HG02870 (cell line): ENCODE measurements at regions not wholly inside any gene's neighbourhood (a gene's known extent, or its start where the extent isn't known, plus 50 kb on each side); places are given as distances from the start of the nearest gene placed in this dataset.

Source experiments
- ATAC-seq: cut with Tn5 transposase; IDR thresholded peaks from one replicate; pipeline ENCODE4 v1.9.1; 2021; ENCODE audit warnings: mild to moderate bottlenecking, moderate library complexity; ENCODE audit not compliant: unreplicated experiment

GRCh38 chr15:77557564-77557963 lies 75.1 kb downstream of the LINGO1 start:
- no peak for ATAC-seq

GRCh38 chr15:77557144-77557543 lies 75.6 kb downstream of the LINGO1 start:
- no peak for ATAC-seq

GRCh38 chr15:77556622-77557021 lies 76.1 kb downstream of the LINGO1 start:
- ATAC-seq = no peak

- no peak for ATAC-seq
These were observed 77.5 kb downstream of the LINGO1 start for GRCh38 chr15:77555232-77555631.

DNA sequence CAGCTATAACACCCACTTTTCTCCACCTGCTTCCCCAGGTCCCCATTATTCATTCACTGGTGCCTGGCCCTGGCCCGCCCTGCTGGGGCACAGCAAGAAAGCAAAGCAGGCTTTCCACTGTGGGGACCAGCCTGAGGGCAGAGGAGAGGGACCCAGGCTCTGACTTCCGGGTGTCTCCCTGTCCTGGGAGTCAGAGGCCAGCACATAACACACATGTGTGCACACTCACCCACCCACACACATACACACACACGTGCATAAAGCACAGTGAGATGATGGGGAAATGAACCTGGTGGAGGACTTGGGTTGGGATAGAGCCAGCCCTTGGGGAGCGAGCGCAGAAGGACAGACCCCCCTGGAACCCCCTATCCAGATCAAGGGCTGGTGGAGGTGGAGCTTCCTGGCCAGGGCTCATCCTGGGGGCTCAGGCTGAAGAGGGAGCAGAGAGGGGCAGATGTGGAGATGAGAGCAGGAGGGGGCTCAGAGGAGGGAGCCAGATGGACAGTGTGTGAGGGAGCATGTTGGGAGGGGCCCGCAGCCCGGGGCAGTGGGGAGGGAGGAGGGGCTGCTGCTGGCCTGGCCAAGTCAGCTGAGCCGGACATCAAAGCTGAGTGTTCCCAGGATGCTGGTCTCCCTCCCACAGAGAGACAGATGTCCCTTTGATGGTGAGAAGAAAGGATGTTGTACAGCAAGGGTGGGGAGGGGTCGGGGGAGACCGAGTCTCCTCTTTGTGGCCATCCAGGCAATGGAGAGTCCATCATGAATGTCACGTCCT lies 78.2 kb downstream of the LINGO1 start:
- no peak for ATAC-seq

- ATAC-seq = no peak
These were observed 79.0 kb downstream of the LINGO1 start for GRCh38 chr15:77553695-77554094.

DNA sequence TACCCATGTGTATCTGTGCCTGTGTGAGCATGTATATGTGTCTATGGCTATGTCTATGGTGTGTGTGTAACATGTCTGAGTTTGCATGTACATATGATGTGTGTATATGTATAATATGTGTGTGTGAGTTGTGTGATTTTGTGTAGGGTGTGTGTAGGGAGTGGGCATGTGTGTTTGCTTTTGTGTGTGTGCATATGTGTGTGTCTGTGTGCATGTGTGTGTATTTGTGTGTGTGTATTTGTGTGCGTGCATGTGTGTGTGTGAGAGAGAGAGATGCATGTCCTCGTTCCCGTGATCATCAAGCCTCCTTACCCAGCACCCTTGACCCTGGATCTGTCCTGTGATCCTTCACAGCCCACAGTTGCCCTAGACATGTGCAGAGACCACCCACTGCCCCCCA lies 79.5 kb downstream of the LINGO1 start:
- ATAC-seq = no peak

DNA sequence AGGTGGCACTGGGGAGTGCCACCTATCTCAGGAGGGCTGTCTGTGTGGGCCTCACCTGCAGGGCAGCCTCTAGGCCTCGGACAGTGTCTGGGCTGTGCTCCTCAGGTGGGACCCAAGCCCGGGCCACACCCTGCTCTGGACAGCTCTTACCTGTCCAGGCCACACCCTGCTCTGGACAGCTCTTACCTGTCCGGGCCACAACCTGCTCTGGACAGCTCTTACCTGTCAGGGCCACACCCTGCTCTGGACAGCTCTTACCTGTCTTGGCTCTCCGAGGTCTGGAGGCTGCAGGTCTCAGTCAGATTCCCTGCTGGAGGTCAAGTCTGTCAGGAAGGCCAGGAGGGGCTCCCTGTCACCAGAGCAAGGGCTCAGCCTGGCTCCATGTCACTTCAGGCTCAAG lies 80.6 kb downstream of the LINGO1 start:
- no peak for ATAC-seq

DNA sequence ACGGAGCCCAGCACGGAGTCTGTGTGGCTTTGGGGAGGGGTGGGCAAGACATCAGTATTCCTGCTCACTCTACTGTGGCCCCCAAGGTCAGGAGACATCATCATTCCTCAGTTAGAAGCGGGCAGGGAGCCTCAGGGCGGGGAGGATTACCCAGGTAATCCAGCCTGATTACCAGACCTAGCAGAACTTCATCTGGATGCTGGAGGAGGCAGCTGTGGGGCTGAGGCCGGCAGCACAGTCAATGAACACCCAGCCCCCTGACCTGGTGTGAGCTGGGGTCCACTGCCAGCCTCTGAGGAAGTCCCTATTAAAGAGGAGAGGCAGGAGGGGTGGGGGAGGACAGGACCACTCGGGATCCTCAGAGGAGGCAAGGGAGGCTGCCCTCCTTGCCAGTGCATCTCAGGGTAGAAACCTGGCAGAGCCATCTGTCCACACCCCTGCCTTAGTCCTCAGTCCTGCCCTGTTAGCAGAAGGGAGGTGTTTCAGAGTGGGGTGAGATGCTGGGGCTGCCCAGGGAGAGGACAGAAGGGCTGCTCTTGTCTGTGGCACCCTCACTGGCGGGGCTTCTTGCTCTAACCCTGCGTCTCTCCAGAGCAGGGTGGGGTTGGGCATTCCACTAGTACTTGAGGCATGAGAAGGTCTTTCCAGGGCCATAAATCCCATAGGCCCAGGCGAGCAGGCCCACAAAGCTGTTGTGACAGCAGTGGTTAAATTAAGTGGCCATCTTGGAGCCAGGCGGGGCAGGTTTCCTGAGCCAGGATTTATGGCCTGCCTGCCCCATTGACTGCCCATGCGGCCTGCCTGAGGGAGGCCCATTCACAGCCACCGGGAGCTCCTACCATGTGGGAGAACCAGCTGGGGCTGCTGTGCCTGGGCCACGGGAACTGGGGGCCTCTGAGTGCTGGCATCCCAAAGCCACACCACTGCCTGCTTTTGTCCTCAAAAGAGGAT lies 82.1 kb downstream of the LINGO1 start:
- no peak for ATAC-seq

GRCh38 chr15:77549576-77550288 lies 83.0 kb downstream of the LINGO1 start:
- no peak for ATAC-seq

GRCh38 chr15:77548589-77549557 lies 83.8 kb downstream of the LINGO1 start:
- no peak for ATAC-seq

- no peak for ATAC-seq
These were observed 84.7 kb downstream of the LINGO1 start for GRCh38 chr15:77547801-77548588.

GRCh38 chr15:77546870-77547269 lies 85.8 kb downstream of the LINGO1 start:
- no peak for ATAC-seq

GRCh38 chr15:77546050-77546501 lies 86.6 kb downstream of the LINGO1 start:
- no peak for ATAC-seq

- ATAC-seq = no peak
These were observed 87.7 kb downstream of the LINGO1 start for GRCh38 chr15:77545058-77545457.

DNA sequence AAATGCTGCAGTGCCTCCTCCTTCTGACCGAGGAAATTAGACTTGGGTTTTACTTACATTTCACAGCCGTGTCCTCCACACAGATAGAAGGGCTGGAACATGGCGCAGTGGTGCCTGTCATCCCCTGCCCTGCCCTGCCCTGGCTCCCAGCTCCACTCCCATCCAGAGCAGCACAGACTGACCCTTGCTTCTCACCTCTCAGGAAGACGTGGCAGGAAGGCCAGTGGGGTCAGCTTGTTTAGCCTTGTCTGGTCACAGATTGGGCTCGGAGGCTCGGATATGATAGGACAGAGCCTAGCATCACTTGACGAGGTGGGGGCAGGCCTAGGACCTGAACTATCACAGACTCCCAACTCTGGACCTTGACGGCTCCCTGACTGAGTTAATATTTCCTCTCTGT lies 88.5 kb downstream of the LINGO1 start:
- no peak for ATAC-seq

DNA sequence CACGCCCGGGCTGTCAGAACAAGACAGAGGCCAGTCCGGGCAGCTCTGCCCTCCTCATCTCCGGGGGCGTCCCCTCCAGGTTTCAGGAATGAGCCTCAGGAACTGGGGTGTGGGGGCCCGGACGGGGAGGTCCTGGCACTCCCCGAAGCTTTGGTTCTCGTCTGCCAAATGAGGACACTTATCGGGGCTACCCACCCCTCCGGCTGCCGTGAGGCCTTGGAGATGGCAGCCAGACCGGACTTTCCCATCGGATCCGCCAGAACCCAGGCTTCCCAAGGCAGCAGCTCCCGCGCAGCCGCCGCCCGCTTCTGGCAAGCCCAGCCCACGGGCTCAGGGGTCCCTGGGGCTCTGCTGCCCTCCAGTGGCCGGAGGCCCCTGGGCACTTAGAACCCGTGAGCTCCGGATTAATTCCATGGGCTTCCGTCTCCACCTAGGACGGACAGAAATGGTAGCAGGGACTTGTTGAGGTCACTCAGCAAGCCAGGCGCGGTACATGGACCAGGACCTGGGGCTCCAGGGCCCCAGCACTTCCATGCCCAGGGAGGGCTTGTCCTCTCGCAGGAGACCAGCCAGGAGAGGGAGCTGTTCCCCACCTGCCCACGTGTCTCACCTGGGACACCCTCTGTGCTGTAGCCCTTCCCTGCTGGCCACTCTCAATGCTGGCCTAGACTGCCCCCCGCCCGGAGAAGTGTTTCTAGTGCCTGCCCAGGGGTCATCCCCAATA lies 89.4 kb downstream of the LINGO1 start:
- no peak for ATAC-seq

DNA sequence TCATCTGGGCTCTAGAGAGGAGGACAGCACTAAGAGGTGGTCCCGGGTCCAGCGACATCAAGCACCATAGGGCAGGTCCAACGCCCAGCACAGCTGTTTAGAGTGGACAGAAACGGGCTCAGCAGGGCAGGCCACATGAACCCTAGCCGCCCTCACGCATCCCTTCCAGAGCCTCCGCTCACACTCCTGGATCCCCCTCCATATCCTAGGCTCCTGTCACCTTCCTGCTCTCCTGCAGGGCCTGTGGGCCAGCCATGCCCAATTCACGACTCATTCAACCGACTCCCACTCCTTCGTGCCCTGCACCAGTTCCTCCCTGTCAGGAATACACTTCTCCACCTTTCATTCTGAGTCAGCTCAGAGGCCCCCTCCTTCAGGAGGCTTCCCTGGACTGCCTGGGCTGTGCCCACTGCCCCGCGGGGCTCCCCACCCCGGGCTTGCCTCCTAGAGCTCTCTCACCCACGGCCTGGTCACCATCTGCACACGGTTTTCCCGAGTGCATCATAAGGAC lies 90.2 kb downstream of the LINGO1 start:
- ATAC-seq = no peak
